Ectodermal cell (in vitro differentiated cells): ENCODE measurements at regions not wholly inside any gene's neighbourhood (a gene's known extent, or its start where the extent isn't known, plus 50 kb on each side); places are given as distances from the start of the nearest gene placed in this dataset.
"Not testable (repeated sequence)": the region's sequence is repeated elsewhere in the genome, so short reads cannot be mapped to it uniquely, and the experiment has no call there.

Source experiments
- H3K27ac ChIP-seq: 2 replicates; pipeline ENCODE4 v1.7.0; 2013; ENCODE audit warnings: mild to moderate bottlenecking, low read depth, low read length; ENCODE audit not compliant: insufficient read depth, poor library complexity, severe bottlenecking
- H3K27me3 ChIP-seq: 2 replicates; pipeline ENCODE4 v1.7.0; 2013; ENCODE audit warnings: mild to moderate bottlenecking, low read length; ENCODE audit not compliant: insufficient read depth, control insufficient read depth, poor library complexity, severe bottlenecking
- H3K36me3 ChIP-seq: one replicate; pipeline ENCODE4 v1.7.0; 2013; ENCODE audit warnings: low read length; ENCODE audit not compliant: control insufficient read depth, insufficient read depth
- H3K4me1 ChIP-seq: one replicate; pipeline ENCODE4 v1.7.0; 2013; ENCODE audit warnings: low read length; ENCODE audit not compliant: control insufficient read depth, insufficient read depth
- H3K4me3 ChIP-seq: 2 replicates; pipeline ENCODE4 v1.7.0; 2013; ENCODE audit warnings: low read depth, low read length, control low read depth; ENCODE audit not compliant: insufficient read depth
- H3K9me3 ChIP-seq: 2 replicates; pipeline ENCODE4 v1.7.0; 2013; ENCODE audit warnings: mild to moderate bottlenecking, low read length, moderate library complexity; ENCODE audit not compliant: control insufficient read depth
- WGBS, 2 experiments: methylation state at CpG; one replicate each; pipeline ENCODE4 v1.1.7; 2013; ENCODE audit warnings: missing lambda C conversion rate in 2 of 2; 5-methylcytosine and 5-hydroxymethylcytosine counted together

- H3K9me3 ChIP-seq, result no peaks in the 10 kb centered on the region
- H3K36me3 ChIP-seq, result no peaks in the 10 kb centered on the region
- no peak overlapping the region for H3K27ac ChIP-seq
- no peak overlapping the region for H3K4me3 ChIP-seq
- WGBS, 2 experiments, result 98 to 100% methylated on average over 2 to 4 of the region's 4 CpGs
- no peaks in the 10 kb centered on the region for H3K4me1 ChIP-seq
- no peaks in the 10 kb centered on the region for H3K27me3 ChIP-seq
Measured at GRCh38 chr3:103227651-103228050, 792.8 kb downstream of the ZPLD1 start.

- H3K36me3 ChIP-seq, result no peaks in the 10 kb centered on the region
- no peaks in the 10 kb centered on the region for H3K4me1 ChIP-seq
- H3K9me3 ChIP-seq, result no peaks in the 10 kb centered on the region
- H3K27ac ChIP-seq, result no peak overlapping the region
- no peaks in the 10 kb centered on the region for H3K27me3 ChIP-seq
- no peak overlapping the region for H3K4me3 ChIP-seq
Measured at GRCh38 chr3:103247459-103247858, 812.6 kb downstream of the ZPLD1 start.

- H3K27ac ChIP-seq, H3K4me3 ChIP-seq, H3K9me3 ChIP-seq, H3K36me3 ChIP-seq, H3K4me1 ChIP-seq, H3K27me3 ChIP-seq: not testable (repeated sequence)
- WGBS, 2 experiments, result 95 to 97% methylated on average over 20 of the region's 24 CpGs
Measured at GRCh38 chr3:103254827-103255226, 820.0 kb downstream of the ZPLD1 start.

- Histone ChIP-seq H3K27ac (no peak overlapping the region), H3K27me3 (no peaks in the 10 kb centered on the region), H3K4me1 (no peaks in the 10 kb centered on the region), H3K36me3 (no peaks in the 10 kb centered on the region), H3K9me3 (no peaks in the 10 kb centered on the region), H3K4me3 (no peak overlapping the region)
Measured at GRCh38 chr3:103269287-103269686, 834.5 kb downstream of the ZPLD1 start.

GRCh38 chr3:103271575-103271974 is 836.8 kb downstream of the ZPLD1 start:
- 88 to 89% methylated on average over 2 of the region's 2 CpGs for WGBS, 2 experiments
- Histone ChIP-seq H3K27ac (no peak overlapping the region), H3K27me3 (no peaks in the 10 kb centered on the region), H3K4me3 (no peak overlapping the region), H3K4me1 (no peaks in the 10 kb centered on the region), H3K9me3 (no peaks in the 10 kb centered on the region), H3K36me3 (no peaks in the 10 kb centered on the region)

GRCh38 chr3:103295974-103296570 is 861.3 kb downstream of the ZPLD1 start:
- H3K4me3 ChIP-seq, result no peak overlapping the region
- 67 to 88% methylated on average over 2 of the region's 2 CpGs for WGBS, 2 experiments
- H3K36me3 ChIP-seq, result no peaks in the 10 kb centered on the region
- H3K27me3 ChIP-seq, result no peaks in the 10 kb centered on the region
- no peaks in the 10 kb centered on the region for H3K4me1 ChIP-seq
- no peaks in the 10 kb centered on the region for H3K9me3 ChIP-seq
- no peak overlapping the region for H3K27ac ChIP-seq

GRCh38 chr3:103297502-103297901 is 862.7 kb downstream of the ZPLD1 start:
- 92 to 94% methylated on average over 11 of the region's 11 CpGs for WGBS, 2 experiments
- not testable (repeated sequence) for H3K27ac ChIP-seq, H3K9me3 ChIP-seq, H3K36me3 ChIP-seq, H3K27me3 ChIP-seq, H3K4me3 ChIP-seq, H3K4me1 ChIP-seq

- no peaks in the 10 kb centered on the region for H3K9me3 ChIP-seq
- WGBS, 2 experiments, result 83 to 84% methylated on average over 4 of the region's 4 CpGs
- no peaks in the 10 kb centered on the region for H3K36me3 ChIP-seq
- H3K27me3 ChIP-seq, result no peaks in the 10 kb centered on the region
- no peak overlapping the region for H3K27ac ChIP-seq
- H3K4me1 ChIP-seq, result no peaks in the 10 kb centered on the region
- no peak overlapping the region for H3K4me3 ChIP-seq
Measured at GRCh38 chr3:103306104-103306503, 871.3 kb downstream of the ZPLD1 start.

- 47 to 61% methylated on average over 1 of the region's 1 CpG for WGBS, 2 experiments
- H3K4me1 ChIP-seq, result no peaks in the 10 kb centered on the region
- H3K36me3 ChIP-seq, result no peaks in the 10 kb centered on the region
- H3K27me3 ChIP-seq, result no peaks in the 10 kb centered on the region
- no peak overlapping the region for H3K27ac ChIP-seq
- no peaks in the 10 kb centered on the region for H3K9me3 ChIP-seq
- H3K4me3 ChIP-seq, result no peak overlapping the region
Measured at GRCh38 chr3:103308921-103309320, 874.1 kb downstream of the ZPLD1 start.

- 36 to 45% methylated on average over 1 of the region's 2 CpGs for WGBS, 2 experiments
- no peaks in the 10 kb centered on the region for H3K27me3 ChIP-seq
- no peak overlapping the region for H3K27ac ChIP-seq
- H3K36me3 ChIP-seq, result no peaks in the 10 kb centered on the region
- H3K9me3 ChIP-seq, result no peaks in the 10 kb centered on the region
- H3K4me1 ChIP-seq, result no peaks in the 10 kb centered on the region
- no peak overlapping the region for H3K4me3 ChIP-seq
Measured at GRCh38 chr3:103319912-103320311, 885.1 kb downstream of the ZPLD1 start.
